Coronary artery (tissue), 2 donors: ENCODE measurements at regions not wholly inside any gene's neighbourhood (a gene's known extent, or its start where the extent isn't known, plus 50 kb on each side); places are given as distances from the start of the nearest gene placed in this dataset.

Experiments
- DNase-seq: peaks from one replicate; pipeline ENCODE4 v3.0.0-alpha.2; 2017; ENCODE audit warnings: low spot score
- H3K27ac ChIP-seq, 2 donors: fragments of 200-600 bp; sonication (generic); one replicate each; pipeline ENCODE4 v1.5.1; 2016 to 2019
- H3K4me3 ChIP-seq: fragments of 200-600 bp; sonication (generic); 2 replicates; pipeline ENCODE4 v1.5.1; 2016; ENCODE audit warnings: mild to moderate bottlenecking, moderate library complexity
- TF ChIP-seq, protein P1 (sequence below): fragments of 200-600 bp; sonication (generic); IDR thresholded peaks from one replicate; pipeline ENCODE4 v1.5.1; 2019; ENCODE audit warnings: antibody characterized with exemption

DNA sequence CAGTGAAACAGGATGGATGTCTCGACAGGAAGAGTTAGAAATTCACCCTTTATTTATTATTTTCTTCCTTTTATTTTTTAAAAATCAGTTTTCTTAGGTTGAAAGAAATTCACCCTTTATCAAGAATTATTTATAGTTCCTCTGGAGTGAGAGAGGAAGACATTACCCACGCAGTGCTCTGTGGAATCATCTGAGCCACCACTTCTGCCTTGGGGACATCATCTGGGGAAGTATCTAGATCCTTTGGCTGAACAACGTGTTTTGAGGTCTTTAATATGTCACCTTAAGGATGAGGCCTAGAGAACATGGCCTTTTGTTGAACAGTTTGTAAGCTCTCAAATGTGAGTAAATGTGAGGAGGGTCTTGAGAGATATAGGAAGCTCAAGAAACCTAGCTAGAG, 183.3 kb downstream of the UTP18 start:
- TF ChIP-seq, protein P1, sequence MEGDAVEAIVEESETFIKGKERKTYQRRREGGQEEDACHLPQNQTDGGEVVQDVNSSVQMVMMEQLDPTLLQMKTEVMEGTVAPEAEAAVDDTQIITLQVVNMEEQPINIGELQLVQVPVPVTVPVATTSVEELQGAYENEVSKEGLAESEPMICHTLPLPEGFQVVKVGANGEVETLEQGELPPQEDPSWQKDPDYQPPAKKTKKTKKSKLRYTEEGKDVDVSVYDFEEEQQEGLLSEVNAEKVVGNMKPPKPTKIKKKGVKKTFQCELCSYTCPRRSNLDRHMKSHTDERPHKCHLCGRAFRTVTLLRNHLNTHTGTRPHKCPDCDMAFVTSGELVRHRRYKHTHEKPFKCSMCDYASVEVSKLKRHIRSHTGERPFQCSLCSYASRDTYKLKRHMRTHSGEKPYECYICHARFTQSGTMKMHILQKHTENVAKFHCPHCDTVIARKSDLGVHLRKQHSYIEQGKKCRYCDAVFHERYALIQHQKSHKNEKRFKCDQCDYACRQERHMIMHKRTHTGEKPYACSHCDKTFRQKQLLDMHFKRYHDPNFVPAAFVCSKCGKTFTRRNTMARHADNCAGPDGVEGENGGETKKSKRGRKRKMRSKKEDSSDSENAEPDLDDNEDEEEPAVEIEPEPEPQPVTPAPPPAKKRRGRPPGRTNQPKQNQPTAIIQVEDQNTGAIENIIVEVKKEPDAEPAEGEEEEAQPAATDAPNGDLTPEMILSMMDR, result no peak
- Histone ChIP-seq H3K4me3 (no peak overlapping the region), H3K27ac (no peak overlapping the region)
- DNase-seq, result no peak

DNA sequence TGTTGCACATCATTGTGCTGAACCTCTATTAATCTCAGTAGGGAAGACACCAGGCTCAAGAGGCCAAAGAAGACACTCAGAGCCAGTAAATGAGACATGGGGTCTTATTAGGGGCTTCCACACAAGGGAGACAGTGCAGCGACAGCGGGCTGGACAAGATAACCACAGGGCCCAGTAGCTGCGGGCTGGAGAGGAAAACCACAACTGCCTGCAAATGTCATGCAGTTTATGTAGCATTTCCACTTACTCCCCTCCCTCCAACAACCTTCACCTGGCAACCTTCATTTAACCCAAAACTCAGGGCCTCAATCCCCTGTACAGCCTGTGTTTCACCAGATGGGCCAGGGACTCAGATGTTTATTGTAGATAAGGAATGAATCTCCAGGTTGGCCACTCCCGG, 185.6 kb downstream of the UTP18 start:
- TF ChIP-seq, protein P1, result no peak
- DNase-seq, result no peak
- Histone ChIP-seq H3K27ac (no peak overlapping the region), H3K4me3 (no peak overlapping the region)

DNA sequence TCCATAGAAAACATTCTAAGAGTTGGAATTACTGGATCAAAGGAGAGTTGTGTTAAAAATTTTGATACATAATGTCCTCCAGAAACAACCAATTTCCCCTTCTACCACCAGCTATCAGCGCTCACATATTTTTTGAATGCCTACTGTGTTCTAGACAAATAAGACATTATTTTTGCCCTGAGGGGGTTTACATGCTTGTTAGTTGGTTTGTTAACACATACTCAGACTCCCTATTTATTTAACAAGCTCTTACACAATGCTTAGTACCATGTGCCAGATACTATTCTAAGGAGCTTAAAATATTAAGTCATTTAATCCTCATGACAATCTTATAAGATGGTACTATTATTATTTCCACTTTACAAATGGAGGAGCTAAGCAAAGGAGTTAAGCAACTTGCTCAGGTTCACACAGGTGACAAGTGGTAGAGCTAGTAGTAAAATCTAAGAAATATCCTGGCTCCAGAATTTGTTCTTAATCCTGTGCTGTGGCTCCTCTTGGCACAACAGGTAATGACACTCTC, 194.2 kb downstream of the UTP18 start:
- no peak for DNase-seq
- Histone ChIP-seq H3K27ac (no peak overlapping the region), H3K4me3 (no peak overlapping the region)
- TF ChIP-seq, protein P1, result no peak

DNA sequence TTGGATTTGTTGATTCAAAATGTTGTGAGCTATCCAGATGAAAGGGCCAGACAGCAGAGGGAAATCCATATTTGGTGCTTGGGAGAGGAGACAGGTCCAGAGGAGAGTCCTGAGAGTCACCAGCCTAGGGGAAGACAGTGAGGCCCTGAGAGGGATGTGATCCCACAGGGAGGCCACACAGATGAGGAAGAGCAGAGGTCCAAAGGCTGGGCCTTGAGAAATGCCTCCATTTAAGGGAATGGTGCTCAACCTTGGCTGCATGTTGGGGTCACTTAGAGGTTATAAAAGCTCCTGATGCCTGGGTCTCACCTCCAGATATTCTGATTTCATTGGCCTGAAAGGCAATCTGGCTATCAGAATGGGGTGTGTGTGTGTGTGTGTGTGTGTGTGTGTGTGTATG, 194.9 kb downstream of the UTP18 start:
- Histone ChIP-seq H3K4me3 (no peak overlapping the region), H3K27ac (no peak overlapping the region)
- DNase-seq, result no peak
- TF ChIP-seq, protein P1, result no peak

DNA sequence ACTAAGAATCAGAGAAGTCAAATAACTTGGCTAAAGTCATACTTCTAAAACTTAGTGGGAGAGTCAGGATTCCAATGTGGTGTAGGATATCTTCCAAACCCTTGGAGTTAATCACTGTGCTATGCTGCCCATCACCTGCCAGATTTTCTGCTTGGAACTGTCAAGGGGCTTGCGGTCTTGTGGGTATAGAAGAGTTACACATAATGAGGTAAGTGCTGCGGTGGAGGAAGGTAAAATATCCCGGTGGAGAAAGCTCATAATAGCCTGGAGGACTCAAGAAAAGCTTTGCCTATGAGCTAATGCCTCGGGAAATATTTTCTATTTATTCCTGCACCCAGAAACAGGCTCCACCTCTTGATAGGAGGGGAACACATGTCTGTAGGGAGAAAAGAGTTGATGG, 195.6 kb downstream of the UTP18 start:
- TF ChIP-seq, protein P1, result no peak
- Histone ChIP-seq H3K27ac (no peak overlapping the region), H3K4me3 (no peak overlapping the region)
- DNase-seq, result no peak

DNA sequence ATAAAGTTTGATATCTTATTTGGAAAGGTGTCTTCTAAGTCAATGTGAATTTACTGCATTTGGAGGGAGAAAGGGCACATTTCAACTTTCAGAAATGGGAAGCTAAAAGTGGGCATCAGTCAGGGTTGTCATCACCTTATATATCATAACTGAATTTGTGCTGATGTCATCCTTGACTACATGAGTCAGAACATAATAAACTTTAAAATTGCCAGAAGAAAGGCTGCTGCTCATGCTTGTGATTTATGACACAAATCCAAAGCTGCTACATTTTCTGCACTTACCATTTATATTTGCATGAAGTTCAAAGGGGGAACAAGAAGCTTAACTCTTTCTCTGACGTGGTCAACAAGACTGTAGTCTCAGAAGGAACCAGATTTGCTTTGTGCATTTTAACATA, 196.6 kb downstream of the UTP18 start:
- Histone ChIP-seq H3K4me3 (no peak overlapping the region), H3K27ac (no peak overlapping the region)
- TF ChIP-seq, protein P1, result no peak
- DNase-seq, result no peak

DNA sequence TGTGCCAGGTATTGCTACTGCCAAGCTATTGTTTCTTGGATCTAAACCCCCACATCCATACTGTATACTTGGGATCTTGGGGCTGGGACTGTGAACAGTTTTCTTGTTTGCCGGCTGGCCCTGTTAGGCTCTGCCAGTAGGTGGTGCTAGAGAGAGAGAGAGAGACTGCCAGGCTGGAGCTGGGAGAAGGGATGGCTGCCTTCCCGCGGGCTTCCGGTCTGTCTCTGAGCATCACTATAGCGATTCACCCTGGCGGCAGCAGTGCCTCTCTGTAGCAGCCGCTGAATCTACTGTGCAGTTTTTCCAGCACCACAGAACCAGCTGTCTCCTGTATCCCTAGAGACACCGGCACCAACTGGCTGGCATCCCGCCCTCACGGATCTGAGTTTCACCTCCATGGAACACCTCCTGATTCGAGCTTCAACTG, 201.2 kb downstream of the UTP18 start:
- Histone ChIP-seq H3K27ac (no peak overlapping the region), H3K4me3 (no peak overlapping the region)
- DNase-seq, result no peak
- TF ChIP-seq, protein P1, result peak; percentile 26
